T-helper 17 cell (primary cell): ENCODE measurements at regions not wholly inside any gene's neighbourhood (a gene's known extent, or its start where the extent isn't known, plus 50 kb on each side); places are given as distances from the start of the nearest gene placed in this dataset.

ENCODE experiments used
- ATAC-seq: fragments of 150-1000 bp; cut with Tn5 transposase; 2 replicates; pipeline ENCODE4 v1.10.0; 2021; ENCODE audit warnings: mild to moderate bottlenecking, moderate library complexity
- DNase-seq, 3 donors: peaks; one replicate each; pipeline versions ENCODE4 v3.0.0 to v3.0.0-alpha.2; 2020 to 2021
- H3K9me3 ChIP-seq: one replicate; pipeline ENCODE4 v1.7.0; 2013; ENCODE audit warnings: low read length, mild to moderate bottlenecking; ENCODE audit not compliant: control insufficient read depth, poor library complexity, severe bottlenecking
- H3K27ac Mint-ChIP-seq: one replicate; pipeline ENCODE4 v1.8.0; 2022; ENCODE audit warnings: mild to moderate bottlenecking, moderate library complexity, mixed read lengths
- H3K27me3 Mint-ChIP-seq: one replicate; pipeline ENCODE4 v1.8.0; 2022; ENCODE audit warnings: mixed read lengths
- H3K36me3 Mint-ChIP-seq: one replicate; pipeline ENCODE4 v1.8.0; 2022; ENCODE audit warnings: low read depth, mixed read lengths
- H3K4me1 Mint-ChIP-seq: one replicate; pipeline ENCODE4 v1.8.0; 2022; ENCODE audit warnings: mild to moderate bottlenecking, mixed read lengths
- H3K4me3 Mint-ChIP-seq: one replicate; pipeline ENCODE4 v1.8.0; 2022; ENCODE audit warnings: mild to moderate bottlenecking, moderate library complexity, mixed read lengths

DNA sequence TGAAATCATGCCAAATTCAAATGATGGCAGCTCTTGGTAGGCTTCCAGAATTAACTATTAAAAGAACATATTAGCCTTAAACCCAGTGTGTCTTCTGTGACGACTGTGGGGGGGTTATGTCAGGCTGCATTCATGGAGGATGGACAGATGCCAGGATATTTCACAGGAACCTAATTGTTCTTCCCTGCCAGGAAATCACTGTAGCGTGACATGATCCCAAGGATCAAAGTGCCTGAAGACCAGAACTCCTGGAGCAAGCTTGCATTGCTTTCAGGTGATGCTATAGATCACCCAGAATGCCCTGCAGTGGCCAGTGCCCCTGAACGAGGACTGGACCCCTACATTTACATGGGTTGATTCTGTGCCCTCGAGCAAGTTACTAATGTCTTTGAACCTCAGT, 1093.0 kb upstream of the TENM3 start:
- Mint-ChIP-seq H3K36me3 (no peaks in the 10 kb centered on the region), H3K27ac (no peak overlapping the region), H3K4me1 (no peaks in the 10 kb centered on the region), H3K27me3 (peaks cover 12% of the 10 kb centered on the region), H3K4me3 (no peak overlapping the region)
- ATAC-seq (no peak), DNase-seq (no peak)
- H3K9me3 ChIP-seq = no peaks in the 10 kb centered on the region

DNA sequence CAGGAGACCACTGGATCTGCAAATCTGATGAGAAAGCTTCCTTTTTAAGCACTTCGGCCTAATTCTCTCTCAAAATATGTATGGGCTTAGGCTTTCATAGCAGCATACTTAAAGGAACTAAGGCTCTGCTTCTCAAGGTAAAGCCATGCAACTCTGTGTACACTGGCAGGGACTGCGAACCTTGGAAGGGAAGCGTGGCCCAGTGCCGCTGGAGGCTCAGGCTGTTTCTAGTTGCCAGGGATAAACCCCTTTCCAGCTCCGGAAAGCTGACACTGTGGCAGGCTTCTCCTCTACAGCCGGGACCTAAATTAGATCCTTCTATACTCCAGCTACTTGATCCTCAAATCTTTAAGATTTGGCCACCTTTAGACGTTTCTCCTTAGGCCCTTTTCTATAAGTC, 1091.3 kb upstream of the TENM3 start:
- Mint-ChIP-seq H3K27ac (no peak overlapping the region), H3K36me3 (no peaks in the 10 kb centered on the region), H3K4me3 (no peak overlapping the region), H3K4me1 (no peaks in the 10 kb centered on the region), H3K27me3 (no peaks in the 10 kb centered on the region)
- no peaks in the 10 kb centered on the region for H3K9me3 ChIP-seq
- ATAC-seq (no peak), DNase-seq (no peak)

DNA sequence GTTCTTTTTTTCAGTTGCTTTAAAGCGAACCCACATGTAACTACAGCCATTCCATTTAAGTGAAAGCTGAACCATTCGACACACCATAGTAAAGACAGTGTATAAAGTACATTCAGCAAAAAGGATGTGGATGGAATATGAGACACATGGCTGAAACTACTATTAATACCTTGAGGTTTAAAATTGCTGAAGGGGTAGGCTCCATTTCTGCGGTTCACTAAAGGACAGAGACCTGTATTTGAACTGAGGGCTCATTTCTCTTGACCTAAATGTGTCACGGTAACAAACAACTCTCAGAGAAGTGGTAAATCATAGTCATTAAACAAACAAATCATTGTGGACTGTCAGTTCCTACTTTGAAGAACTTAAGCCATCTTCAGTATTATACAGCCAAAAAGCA, 1085.6 kb upstream of the TENM3 start:
- no peaks in the 10 kb centered on the region for H3K27me3 Mint-ChIP-seq
- DNase-seq (no peak), ATAC-seq (no peak)
- H3K4me3 Mint-ChIP-seq = no peak overlapping the region
- H3K36me3 Mint-ChIP-seq = peaks cover 2% of the 10 kb centered on the region
- H3K9me3 ChIP-seq = no peaks in the 10 kb centered on the region
- no peak overlapping the region for H3K27ac Mint-ChIP-seq
- no peaks in the 10 kb centered on the region for H3K4me1 Mint-ChIP-seq

DNA sequence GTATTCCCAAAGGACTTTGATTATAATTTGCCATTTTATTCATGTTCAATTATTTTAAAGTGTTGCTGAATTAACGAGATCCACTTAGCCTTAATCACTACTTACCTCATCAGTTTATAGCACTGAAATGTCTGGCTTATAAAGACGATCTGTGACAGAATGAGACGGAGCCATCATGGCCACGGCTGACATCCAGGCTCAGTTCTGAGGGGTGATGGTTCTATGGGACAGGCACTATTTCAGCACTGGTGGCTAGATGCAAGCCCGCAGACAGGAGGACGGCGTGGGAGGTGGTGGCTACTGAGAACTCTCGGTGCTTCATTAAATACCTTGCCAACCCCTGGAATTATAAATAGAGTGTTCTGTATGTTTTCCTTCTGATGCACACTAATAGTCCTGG, 1084.2 kb upstream of the TENM3 start:
- no peak overlapping the region for H3K27ac Mint-ChIP-seq
- ATAC-seq (no peak), DNase-seq (no peak)
- no peak overlapping the region for H3K4me3 Mint-ChIP-seq
- peaks cover 2% of the 10 kb centered on the region for H3K36me3 Mint-ChIP-seq
- no peaks in the 10 kb centered on the region for H3K27me3 Mint-ChIP-seq
- no peaks in the 10 kb centered on the region for H3K4me1 Mint-ChIP-seq
- no peaks in the 10 kb centered on the region for H3K9me3 ChIP-seq

DNA sequence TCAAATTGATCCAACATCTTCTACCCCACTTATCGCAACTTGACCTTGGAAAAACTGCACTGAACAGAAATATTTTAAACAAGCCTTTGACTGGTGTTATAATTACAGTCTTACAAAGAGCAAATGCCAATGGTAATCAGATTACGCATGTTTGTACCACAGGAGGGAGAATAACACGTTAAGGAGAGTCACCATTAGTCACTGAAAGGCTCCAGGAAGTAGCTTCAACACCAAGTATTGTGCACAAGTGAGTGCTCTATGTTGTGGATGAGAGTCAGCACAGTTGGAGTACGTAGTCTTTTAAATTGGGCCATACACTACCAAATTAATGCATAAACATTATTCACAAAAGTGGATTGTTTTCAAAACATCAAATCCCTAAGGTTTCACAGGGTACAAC, 1081.5 kb upstream of the TENM3 start:
- H3K9me3 ChIP-seq = no peaks in the 10 kb centered on the region
- DNase-seq (no peak), ATAC-seq (no peak)
- Mint-ChIP-seq H3K4me1 (no peaks in the 10 kb centered on the region), H3K27me3 (no peaks in the 10 kb centered on the region), H3K36me3 (peaks cover 2% of the 10 kb centered on the region), H3K4me3 (no peak overlapping the region), H3K27ac (no peak overlapping the region)

DNA sequence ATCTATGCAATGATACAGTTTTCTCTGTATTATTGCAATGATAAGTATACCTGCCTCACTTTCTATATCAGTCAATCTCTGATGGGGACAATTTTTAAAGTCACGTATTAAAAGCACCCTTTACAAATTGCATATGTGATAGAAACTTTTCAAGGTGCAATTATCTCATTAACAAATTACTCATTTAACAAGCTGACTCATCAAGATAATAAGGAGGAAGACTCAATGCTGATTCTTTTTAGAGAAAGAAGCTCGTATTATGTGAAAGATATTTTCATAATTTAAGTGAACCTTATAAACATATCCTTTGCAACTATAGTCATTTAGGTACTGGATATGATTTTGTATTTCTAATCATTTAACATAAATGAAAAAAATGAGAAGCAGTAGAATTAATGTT, 1080.9 kb upstream of the TENM3 start:
- no peak for ATAC-seq
- Mint-ChIP-seq H3K27me3 (no peaks in the 10 kb centered on the region), H3K4me3 (no peak overlapping the region), H3K27ac (no peak overlapping the region), H3K4me1 (no peaks in the 10 kb centered on the region), H3K36me3 (peaks cover 2% of the 10 kb centered on the region)
- H3K9me3 ChIP-seq = no peaks in the 10 kb centered on the region
- no peak for DNase-seq

DNA sequence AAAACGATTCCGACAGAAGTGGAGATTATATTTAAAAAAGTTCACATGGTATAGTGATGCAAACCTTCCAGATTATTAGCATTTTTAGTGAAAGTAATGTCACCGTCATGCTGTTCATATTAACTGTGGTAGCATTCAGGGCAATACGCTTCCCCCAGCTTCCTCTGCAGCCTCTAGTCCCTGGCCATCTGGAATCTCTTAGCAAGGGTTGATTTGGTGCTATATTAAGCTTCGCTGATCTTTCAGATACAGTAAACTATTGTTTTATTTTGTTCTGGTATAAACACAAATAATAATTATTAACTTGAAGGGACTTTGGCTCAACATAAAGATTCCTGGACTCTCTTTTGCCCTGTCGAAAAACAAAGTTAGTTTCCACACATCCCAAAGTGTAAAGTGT, 1080.5 kb upstream of the TENM3 start:
- Mint-ChIP-seq H3K27ac (no peak overlapping the region), H3K4me3 (no peak overlapping the region), H3K4me1 (no peaks in the 10 kb centered on the region), H3K27me3 (no peaks in the 10 kb centered on the region), H3K36me3 (peaks cover 2% of the 10 kb centered on the region)
- DNase-seq (no peak), ATAC-seq (no peak)
- no peaks in the 10 kb centered on the region for H3K9me3 ChIP-seq

DNA sequence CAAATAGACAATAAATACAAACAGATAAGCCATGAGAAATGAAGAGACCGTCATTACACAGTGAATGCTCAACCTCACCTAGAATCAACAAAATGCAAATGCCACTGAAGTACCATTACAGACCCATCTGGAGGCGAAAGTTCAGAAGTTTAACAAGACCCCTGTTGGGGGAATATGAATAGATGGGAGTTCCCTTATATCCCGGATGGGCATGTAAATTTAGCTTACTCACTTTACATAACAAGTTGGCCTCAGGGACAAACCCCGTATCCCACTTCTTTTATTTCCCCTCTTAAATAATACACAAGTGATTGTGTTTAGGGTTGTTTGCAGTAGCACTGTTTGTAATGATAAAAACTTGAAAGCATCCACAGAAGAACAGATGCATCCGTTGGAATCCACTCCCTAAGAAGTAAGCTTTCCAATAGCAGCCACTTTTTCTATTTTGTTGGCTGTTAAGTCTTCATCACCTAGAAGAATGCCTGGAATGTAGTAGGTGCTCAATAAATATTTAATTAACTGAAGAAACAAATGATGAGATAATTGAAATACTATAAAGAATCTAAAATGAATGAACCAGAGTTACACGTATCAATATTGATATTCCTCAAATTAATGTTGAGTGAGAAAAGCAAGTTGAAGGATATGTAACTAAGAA, 1076.3 kb upstream of the TENM3 start:
- Mint-ChIP-seq H3K27ac (no peak overlapping the region), H3K27me3 (no peaks in the 10 kb centered on the region), H3K4me3 (no peak overlapping the region), H3K4me1 (no peaks in the 10 kb centered on the region), H3K36me3 (no peaks in the 10 kb centered on the region)
- no peak for DNase-seq
- H3K9me3 ChIP-seq = no peaks in the 10 kb centered on the region
- ATAC-seq = no peak

DNA sequence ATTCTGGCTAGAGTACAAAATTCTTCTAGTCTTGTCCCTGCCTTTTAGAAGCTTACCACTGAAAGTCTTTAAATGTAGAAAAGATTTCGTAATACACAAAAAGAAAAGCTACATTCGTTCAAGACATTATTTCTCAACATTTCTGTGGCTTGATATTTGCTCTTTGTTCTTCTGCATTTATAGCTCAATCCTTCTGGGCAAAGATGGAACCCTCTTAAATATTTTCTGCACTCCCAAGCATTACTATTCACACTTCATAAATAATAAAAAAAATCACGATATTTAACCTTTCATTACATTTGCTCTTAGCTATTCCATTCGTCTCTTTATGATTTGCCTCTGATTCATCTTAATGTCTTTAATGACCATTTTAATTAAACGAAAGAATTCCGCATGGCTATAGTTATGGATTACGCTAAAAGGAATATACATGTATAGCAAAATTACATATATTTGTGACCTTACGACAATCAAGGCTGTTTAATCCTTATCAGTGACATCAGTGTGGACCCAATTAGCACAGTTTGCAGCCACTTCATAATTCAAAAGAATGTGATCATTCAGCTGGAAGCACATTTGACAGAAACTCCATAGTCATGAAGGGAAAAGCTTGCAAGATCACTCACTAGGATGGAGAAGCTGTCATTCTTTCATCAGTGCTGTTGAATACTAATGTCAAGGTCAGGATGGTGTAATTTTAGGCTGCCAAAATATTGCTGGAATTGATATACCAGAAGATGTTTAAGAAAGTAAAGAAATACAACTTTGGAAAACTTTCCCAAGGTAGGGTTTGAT, 1075.0 kb upstream of the TENM3 start:
- no peaks in the 10 kb centered on the region for H3K27me3 Mint-ChIP-seq
- DNase-seq (no peak), ATAC-seq (no peak)
- no peaks in the 10 kb centered on the region for H3K4me1 Mint-ChIP-seq
- no peaks in the 10 kb centered on the region for H3K36me3 Mint-ChIP-seq
- H3K27ac Mint-ChIP-seq = no peak overlapping the region
- no peaks in the 10 kb centered on the region for H3K9me3 ChIP-seq
- H3K4me3 Mint-ChIP-seq = no peak overlapping the region

DNA sequence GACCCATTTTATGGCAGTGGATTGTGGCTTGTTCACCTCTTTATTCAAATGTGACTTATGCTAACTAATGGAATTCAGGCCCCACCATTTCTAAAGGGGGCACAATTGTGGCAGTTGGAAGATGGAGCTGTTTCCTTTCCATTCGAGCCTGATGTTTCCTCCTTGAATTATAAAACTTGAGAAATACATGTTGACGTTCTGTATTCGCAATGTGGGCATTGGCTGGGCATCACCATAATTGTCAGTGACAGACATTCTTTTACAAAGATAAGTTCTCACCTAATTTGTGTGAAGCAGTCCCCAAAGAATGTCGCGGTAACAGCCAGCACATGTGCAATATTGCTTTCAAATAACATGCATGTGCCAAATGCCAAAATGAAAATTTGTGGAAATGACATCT, 1070.2 kb upstream of the TENM3 start:
- no peaks in the 10 kb centered on the region for H3K9me3 ChIP-seq
- no peak overlapping the region for H3K27ac Mint-ChIP-seq
- H3K36me3 Mint-ChIP-seq = no peaks in the 10 kb centered on the region
- H3K4me1 Mint-ChIP-seq = no peaks in the 10 kb centered on the region
- H3K4me3 Mint-ChIP-seq = no peak overlapping the region
- H3K27me3 Mint-ChIP-seq = no peaks in the 10 kb centered on the region
- no peak for DNase-seq
- ATAC-seq = no peak

DNA sequence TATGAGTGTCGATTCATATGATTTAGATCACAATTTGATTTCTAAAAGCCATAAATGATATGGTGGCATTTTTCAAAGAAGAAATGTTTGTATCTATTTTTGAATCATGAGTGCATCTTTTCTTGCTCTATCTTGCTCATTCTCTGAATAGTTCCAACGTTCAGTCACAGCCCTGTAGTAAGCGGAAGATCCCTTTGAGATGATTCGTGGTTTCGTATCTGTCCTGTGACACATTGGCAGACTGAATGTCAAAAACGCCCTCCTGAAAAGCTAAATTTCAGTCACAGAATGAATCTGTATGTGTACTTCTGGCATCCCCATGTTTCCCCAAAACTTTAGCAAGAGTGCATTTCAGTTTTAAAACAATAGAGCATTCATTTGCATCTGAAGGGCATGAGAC, 1066.9 kb upstream of the TENM3 start:
- Mint-ChIP-seq H3K4me3 (no peak overlapping the region), H3K4me1 (no peaks in the 10 kb centered on the region), H3K36me3 (no peaks in the 10 kb centered on the region), H3K27me3 (no peaks in the 10 kb centered on the region), H3K27ac (no peak overlapping the region)
- DNase-seq = no peak
- ATAC-seq = no peak
- no peaks in the 10 kb centered on the region for H3K9me3 ChIP-seq

DNA sequence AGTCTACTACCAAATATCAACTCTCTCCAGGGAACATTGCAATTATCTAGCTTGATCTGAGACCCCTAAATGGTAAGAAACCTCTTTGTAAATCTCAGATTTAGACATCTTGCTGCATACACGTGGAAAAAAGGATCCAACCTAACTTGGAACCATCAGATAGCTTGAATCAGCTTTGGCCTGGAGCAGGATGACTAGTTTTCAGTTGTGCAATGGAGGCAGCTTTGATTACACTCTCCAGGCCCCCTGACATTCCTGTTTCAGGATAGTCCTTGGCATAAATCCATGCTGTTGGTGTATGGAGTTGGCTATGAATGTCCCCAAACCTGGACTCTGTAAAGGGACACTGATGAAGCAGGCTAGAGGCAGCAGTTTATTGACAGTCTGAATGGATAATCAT, 1061.9 kb upstream of the TENM3 start:
- H3K4me3 Mint-ChIP-seq = no peak overlapping the region
- no peaks in the 10 kb centered on the region for H3K27me3 Mint-ChIP-seq
- DNase-seq (no peak), ATAC-seq (no peak)
- no peaks in the 10 kb centered on the region for H3K36me3 Mint-ChIP-seq
- H3K9me3 ChIP-seq = peaks cover 2% of the 10 kb centered on the region
- H3K27ac Mint-ChIP-seq = no peak overlapping the region
- no peaks in the 10 kb centered on the region for H3K4me1 Mint-ChIP-seq

DNA sequence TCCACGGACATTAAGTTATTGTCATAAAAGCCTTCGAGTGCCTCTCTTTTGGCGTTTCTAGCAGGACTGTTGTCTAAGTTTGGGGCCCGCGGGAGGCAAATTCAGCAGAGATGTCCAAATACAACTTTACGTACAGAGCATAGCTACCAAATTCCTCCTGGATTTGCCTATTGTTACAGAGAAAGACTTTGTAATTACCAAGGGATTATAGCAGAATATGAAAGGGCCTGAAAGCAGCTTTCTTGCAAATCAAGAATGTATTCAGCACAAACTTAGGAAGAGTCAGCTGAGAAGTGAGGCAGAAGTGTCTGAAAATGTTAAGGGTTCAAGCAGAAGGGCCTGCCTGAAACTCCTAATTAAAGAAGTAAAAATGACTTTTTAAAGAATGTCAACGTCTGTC, 1053.5 kb upstream of the TENM3 start:
- Mint-ChIP-seq H3K4me1 (no peaks in the 10 kb centered on the region), H3K27me3 (no peaks in the 10 kb centered on the region), H3K36me3 (no peaks in the 10 kb centered on the region), H3K27ac (no peak overlapping the region), H3K4me3 (no peak overlapping the region)
- no peaks in the 10 kb centered on the region for H3K9me3 ChIP-seq
- DNase-seq (no peak), ATAC-seq (no peak)
